WTC11 (cell line): ENCODE measurements at regions not wholly inside any gene's neighbourhood (a gene's known extent, or its start where the extent isn't known, plus 50 kb on each side); places are given as distances from the start of the nearest gene placed in this dataset.

Experiments used
- ATAC-seq: fragments of 200-7000 bp; cut with Tn5 transposase; 2 replicates; pipeline ENCODE4 v1.10.0; 2021; ENCODE audit warnings: mild to moderate bottlenecking, moderate library complexity
- CTCF ChIA-PET: fragments of 300-600 bp; sonication (Branson Sonifier 250); formaldehyde crosslinking; loops from one replicate; lab custom pipeline; 2021; ENCODE audit warnings: antibody characterized with exemption; lab: Charles Lee
- POLR2A ChIA-PET: fragments of 350-600 bp; sonication (Branson Sonifier 250); formaldehyde crosslinking; loops from one replicate; lab custom pipeline; 2021; ENCODE audit warnings: antibody characterized with exemption; lab: Charles Lee
- DNase-seq: peaks from one replicate; pipeline ENCODE4 v3.0.0; 2021; ENCODE audit warnings: low spot score
- H3K27ac Mint-ChIP-seq: 2 replicates; pipeline ENCODE4 v1.8.0; 2021; ENCODE audit warnings: mixed read lengths
- H3K27me3 Mint-ChIP-seq: 2 replicates; pipeline ENCODE4 v1.8.0; 2021; ENCODE audit warnings: low read depth, mild to moderate bottlenecking, moderate library complexity, mixed read lengths
- H3K36me3 Mint-ChIP-seq: 2 replicates; pipeline ENCODE4 v1.8.0; 2021; ENCODE audit warnings: mixed read lengths
- H3K4me1 Mint-ChIP-seq: 2 replicates; pipeline ENCODE4 v1.8.0; 2022; ENCODE audit warnings: mixed read lengths
- H3K4me3 Mint-ChIP-seq: 2 replicates; pipeline ENCODE4 v1.8.0; 2021; ENCODE audit warnings: mild to moderate bottlenecking, moderate library complexity, mixed read lengths
- H3K9me3 Mint-ChIP-seq: 2 replicates; pipeline ENCODE4 v1.8.0; 2021; ENCODE audit warnings: mixed read lengths
- AR ChIP-seq: fragments of 250-450 bp; sonication (Bioruptor Pico); IDR thresholded peaks from 2 replicates; pipeline ENCODE4 v1.9.0; 2021; ENCODE audit warnings: mild to moderate bottlenecking
- CREM ChIP-seq: sonication (generic); formaldehyde crosslinking; IDR thresholded peaks from 2 replicates; pipeline ENCODE4 v1.8.1; 2022; ENCODE audit warnings: mild to moderate bottlenecking, missing genetic modification reagents, moderate library complexity
- FOXP4 ChIP-seq: sonication (generic); formaldehyde crosslinking; IDR thresholded peaks from 2 replicates; pipeline ENCODE4 v1.8.0; 2022; ENCODE audit warnings: mild to moderate bottlenecking, missing genetic modification reagents
- GABPB1 ChIP-seq: sonication (generic); formaldehyde crosslinking; IDR thresholded peaks from 2 replicates; pipeline ENCODE4 v1.8.1; 2023; ENCODE audit warnings: mild to moderate bottlenecking, missing genetic modification reagents
- HMGA2 ChIP-seq: fragments of 250-450 bp; sonication (Bioruptor Pico); IDR thresholded peaks from 2 replicates; pipeline ENCODE4 v1.4.0; 2021; ENCODE audit warnings: mild to moderate bottlenecking, moderate library complexity
- NFATC4 ChIP-seq: fragments of 250-450 bp; sonication (Bioruptor Pico); IDR thresholded peaks from 2 replicates; pipeline ENCODE4 v1.9.0; 2021; ENCODE audit warnings: mild to moderate bottlenecking
- RORB ChIP-seq: fragments of 250-450 bp; sonication (Bioruptor Pico); IDR thresholded peaks from 2 replicates; pipeline ENCODE4 v1.9.0; 2021; ENCODE audit warnings: mild to moderate bottlenecking
- STAT6 ChIP-seq: sonication (generic); formaldehyde crosslinking; conservative IDR thresholded peaks from 2 replicates; pipeline ENCODE4 v1.8.1; 2023; ENCODE audit warnings: mild to moderate bottlenecking, low read depth, missing genetic modification reagents, moderate library complexity
- ZBTB21 ChIP-seq: sonication (generic); formaldehyde crosslinking; IDR thresholded peaks from 2 replicates; pipeline ENCODE4 v1.8.1; 2023; ENCODE audit warnings: mild to moderate bottlenecking, missing genetic modification reagents, borderline replicate concordance
- ZNF512 ChIP-seq: sonication (generic); formaldehyde crosslinking; IDR thresholded peaks from 2 replicates; pipeline ENCODE4 v1.8.1; 2022; ENCODE audit warnings: missing genetic modification reagents, borderline replicate concordance
- TF ChIP-seq, protein P1 (sequence below): fragments of 200-600 bp; IDR thresholded peaks from 2 replicates; pipeline ENCODE4 v1.8.0; 2022; ENCODE audit warnings: antibody characterized with exemption
- TF ChIP-seq, protein P2 (sequence below): sonication (generic); formaldehyde crosslinking; IDR thresholded peaks from 2 replicates; pipeline ENCODE4 v1.8.1; 2023; ENCODE audit warnings: mild to moderate bottlenecking, missing genetic modification reagents, moderate library complexity

GRCh38 chr14:43938588-43939281 is 568.3 kb downstream of the FSCB start:
- no peak overlapping the region for H3K27ac Mint-ChIP-seq
- POLR2A ChIA-PET: no interaction called here
- H3K9me3 Mint-ChIP-seq: peaks cover 25% of the 10 kb centered on the region
- CTCF ChIA-PET: no interaction called here
- H3K4me1 Mint-ChIP-seq: peaks cover 6% of the 10 kb centered on the region; the same call in 1 of the 2 replicates
- no peak overlapping the region for H3K4me3 Mint-ChIP-seq
- DNase-seq (no peak), ATAC-seq (peak; percentile 43)
- TF ChIP-seq GABPB1 (CRISPR knock-in tag): no peak
- TF ChIP-seq FOXP4 (CRISPR knock-in tag): no peak
- H3K36me3 Mint-ChIP-seq: peaks cover 19% of the 10 kb centered on the region
- H3K27me3 Mint-ChIP-seq: no peaks in the 10 kb centered on the region

DNA sequence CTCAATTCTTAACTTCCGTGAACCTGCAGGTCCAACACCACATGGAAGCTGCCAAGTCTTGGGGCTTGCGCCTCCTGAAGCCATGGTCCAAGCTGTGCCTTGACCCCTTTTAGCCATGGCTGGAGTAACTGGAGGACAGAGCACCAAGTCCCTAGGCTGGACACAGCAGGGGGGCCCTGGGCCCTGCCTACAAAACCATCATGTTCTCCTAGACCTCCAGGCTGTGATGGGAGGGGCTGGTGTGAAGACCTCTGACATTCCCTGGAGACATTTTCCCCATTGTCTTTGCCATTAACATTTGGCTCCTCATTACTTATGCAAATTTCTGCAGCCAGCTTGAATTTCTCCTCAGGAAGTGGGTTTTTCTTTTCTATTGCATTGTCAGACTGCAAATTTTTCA is 570.1 kb downstream of the FSCB start:
- H3K4me3 Mint-ChIP-seq: no peak overlapping the region
- TF ChIP-seq ZBTB21 (no peak), AR (no peak), RORB (CRISPR knock-in tag) (no peak), NFATC4 (CRISPR knock-in tag) (no peak), CREM (CRISPR knock-in tag) (no peak), HMGA2 (CRISPR knock-in tag) (no peak), ZNF512 (CRISPR knock-in tag) (no peak), STAT6 (no peak)
- TF ChIP-seq, protein P1, sequence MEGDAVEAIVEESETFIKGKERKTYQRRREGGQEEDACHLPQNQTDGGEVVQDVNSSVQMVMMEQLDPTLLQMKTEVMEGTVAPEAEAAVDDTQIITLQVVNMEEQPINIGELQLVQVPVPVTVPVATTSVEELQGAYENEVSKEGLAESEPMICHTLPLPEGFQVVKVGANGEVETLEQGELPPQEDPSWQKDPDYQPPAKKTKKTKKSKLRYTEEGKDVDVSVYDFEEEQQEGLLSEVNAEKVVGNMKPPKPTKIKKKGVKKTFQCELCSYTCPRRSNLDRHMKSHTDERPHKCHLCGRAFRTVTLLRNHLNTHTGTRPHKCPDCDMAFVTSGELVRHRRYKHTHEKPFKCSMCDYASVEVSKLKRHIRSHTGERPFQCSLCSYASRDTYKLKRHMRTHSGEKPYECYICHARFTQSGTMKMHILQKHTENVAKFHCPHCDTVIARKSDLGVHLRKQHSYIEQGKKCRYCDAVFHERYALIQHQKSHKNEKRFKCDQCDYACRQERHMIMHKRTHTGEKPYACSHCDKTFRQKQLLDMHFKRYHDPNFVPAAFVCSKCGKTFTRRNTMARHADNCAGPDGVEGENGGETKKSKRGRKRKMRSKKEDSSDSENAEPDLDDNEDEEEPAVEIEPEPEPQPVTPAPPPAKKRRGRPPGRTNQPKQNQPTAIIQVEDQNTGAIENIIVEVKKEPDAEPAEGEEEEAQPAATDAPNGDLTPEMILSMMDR: no peak
- TF ChIP-seq, protein P2, sequence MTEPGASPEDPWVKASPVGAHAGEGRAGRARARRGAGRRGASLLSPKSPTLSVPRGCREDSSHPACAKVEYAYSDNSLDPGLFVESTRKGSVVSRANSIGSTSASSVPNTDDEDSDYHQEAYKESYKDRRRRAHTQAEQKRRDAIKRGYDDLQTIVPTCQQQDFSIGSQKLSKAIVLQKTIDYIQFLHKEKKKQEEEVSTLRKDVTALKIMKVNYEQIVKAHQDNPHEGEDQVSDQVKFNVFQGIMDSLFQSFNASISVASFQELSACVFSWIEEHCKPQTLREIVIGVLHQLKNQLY (CRISPR knock-in tag): no peak
- TF ChIP-seq, all 79 proteins: peak for 0
- DNase-seq (no peak), ATAC-seq (no peak)
- Mint-ChIP-seq H3K9me3 (peaks cover 25% of the 10 kb centered on the region), H3K36me3 (peaks cover 19% of the 10 kb centered on the region), H3K27me3 (no peaks in the 10 kb centered on the region), H3K27ac (no peak overlapping the region), H3K4me1 (peaks cover 6% of the 10 kb centered on the region; the same call in 1 of the 2 replicates)
- ChIA-PET POLR2A (no interaction called here), CTCF (no interaction called here)
